ENCODE measurements at regions not wholly inside any gene's neighbourhood (a gene's known extent, or its start where the extent isn't known, plus 50 kb on each side); places are given as distances from the start of the nearest gene placed in this dataset.
"Not testable (repeated sequence)": the region's sequence is repeated elsewhere in the genome, so short reads cannot be mapped to it uniquely, and the experiment has no call there.

DNA sequence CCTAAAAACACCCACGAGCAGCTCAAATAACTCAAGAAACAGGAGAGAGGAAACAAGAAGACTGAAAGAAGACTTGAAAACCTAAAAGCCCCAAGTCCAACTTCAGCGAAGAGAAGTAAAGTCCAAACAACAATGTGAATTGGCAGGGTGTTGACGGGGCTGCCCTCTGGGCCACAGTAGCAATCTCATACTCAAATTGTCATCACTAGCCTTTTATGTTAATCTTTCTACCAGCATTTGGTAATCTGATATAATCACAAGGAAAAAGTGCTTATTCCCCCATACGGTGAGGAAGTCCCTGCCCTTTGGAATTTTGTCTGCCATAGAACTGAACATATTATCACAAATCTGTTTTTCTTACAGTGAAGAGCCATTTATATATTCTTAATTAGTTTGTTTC, 51.5 kb upstream of the IFNE start:
- no peak for DNase-seq

DNA sequence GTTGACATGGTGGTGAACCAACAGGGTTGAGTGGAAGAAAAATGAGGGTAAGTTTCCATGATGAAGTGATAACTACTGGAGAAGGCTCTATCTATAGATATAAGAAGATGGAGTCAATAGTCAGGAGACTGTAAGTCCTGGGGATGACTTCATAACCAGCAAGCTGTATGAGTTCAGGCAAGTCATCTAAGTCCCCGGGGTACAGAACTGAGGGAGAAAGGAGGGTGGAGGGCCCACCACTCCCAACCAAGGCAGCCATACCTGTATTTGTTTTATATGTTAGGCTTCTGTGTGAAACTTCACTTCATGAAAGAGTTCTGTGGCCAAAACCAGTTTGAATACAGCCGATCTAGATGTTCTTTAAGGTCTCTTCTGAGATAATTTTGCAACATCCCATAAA, 53.3 kb upstream of the IFNE start:
- DNase-seq, result no peak

DNA sequence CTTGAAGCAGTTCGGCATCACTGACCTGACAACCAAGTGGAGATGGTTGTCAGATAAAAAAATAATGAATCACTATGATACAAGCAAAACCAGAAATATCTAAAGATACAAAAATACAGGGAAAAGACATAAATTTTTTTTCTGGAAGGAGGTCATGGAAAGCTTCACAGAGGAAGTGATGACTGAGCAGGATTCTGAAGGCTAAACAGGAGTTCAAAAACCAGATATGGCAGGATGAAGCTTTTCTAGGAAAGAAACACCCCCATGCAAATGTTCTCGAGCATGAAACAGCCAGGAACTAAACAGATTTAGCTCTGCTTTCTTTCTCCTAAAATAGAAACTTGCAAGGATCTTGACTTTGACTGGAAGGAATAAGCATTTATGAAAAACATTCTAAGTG, 60.7 kb upstream of the IFNE start:
- no peak for DNase-seq

DNA sequence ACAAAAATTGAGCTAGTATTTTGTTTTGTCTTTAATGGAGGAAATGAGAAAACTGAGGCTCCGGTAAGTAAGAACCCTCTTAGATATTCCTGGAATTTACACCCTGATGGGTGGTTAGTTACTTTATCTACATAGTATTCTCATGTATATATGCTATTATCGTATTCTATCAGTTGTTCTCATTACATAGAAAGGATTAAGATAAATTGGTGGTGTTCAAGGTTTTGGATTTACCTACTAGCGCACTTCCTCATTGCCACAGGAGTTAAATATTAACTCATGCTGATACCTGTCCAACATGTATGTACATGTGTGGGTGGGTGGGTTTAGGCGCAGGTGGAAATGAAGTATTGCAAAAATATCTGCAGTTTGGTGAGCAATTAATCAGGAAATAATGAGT, 61.1 kb upstream of the IFNE start:
- DNase-seq, result no peak

DNA sequence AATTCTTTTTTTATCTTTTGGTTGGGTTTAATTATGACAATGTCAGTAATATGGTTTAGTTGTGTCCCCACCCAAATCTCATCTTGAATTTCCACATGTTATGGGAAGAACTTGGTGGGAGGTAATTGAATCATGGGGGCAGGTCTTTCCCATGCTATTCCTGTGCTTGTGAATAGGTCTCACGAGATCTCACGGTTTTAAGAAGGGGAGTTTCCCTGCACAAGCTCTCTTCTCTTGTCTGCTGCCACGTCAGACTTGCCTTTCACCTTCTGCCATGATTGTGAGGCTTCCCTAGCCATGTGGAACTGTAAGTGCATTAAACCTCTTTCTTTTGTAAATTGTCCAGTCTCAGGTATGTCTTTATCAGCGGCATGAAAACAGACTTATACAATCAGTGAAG, 61.7 kb upstream of the IFNE start:
- DNase-seq, result not testable (repeated sequence)

DNA sequence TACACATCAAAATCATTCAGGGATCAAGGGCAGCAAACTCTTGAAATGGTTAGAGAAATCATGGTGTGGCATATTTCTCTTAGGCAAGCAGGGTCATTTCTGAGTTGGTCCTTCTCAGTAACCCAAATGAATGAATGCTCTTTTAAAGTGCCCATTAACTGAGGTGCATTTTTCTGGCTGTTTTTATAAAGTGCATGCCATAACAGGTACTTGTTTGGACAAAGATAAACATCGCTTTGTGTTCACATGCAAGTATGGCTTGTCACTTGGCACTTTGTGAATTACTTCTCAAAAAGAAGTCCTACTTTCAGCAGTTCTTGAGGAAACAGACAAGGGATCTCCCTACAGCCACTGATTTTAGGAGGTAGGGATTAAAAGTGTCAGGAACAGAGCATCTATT, 64.8 kb upstream of the IFNE start:
- no peak for DNase-seq

DNA sequence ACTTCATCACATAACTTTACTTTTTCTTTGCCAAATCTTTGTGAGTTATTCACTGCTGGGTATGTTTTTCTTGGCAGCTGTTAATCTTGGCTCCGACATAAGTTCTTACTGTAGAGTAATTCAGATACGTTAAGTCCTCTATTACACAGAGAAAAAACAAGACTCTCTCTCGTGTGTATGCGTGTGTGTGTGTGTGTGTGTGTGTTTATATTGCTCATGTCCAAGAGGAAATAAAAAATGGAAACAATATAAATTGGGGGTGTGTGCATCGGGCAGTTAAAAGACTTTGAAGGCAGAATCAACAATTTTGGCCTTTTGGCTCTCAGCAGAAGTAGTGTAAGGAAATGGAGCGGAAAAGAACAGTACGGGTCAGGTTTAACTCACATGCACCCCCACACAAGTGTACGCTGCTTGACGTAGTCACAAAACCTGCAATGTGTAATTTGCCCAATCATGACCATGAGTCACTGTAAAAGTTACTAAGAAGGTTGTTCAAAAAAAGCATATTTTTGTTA, 67.2 kb upstream of the IFNE start:
- no peak for DNase-seq

DNA sequence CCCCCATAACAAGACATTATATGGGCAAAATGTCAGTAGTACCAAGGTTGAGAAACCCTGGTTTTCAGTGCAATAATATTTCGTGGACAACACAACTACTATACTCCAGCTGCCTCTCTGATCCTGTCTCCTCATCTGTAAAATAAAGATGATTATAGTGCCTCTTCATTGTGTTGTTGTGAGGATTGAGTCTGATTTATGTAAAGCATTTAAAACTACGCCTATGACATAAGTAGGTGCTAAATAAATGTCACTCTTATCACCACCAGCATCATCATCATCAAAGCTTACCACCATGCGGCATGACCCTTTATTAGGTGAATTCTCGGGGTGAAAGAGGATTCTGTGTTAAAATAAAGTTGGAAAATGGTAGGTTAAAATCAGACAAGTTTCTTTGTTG, 67.8 kb upstream of the IFNE start:
- no peak for DNase-seq

DNA sequence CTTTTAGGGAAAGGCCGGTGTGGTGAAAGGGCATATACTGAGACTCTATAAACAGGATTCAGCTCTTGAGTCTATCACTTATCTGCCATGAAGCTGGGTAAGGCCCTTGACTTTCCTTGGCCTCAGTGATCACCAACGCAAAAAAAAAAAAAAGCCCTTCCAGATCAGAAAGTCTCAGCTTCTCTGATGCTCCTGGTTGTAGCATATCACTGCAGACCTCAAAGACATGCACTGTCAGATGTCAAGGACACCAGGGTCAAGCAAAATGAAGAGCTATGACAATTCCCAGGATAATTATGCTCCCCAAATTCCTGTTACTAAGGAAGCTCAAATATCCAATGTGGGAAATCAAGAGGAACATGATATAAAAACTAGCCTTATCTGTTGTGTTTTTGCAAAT, 68.3 kb upstream of the IFNE start:
- no peak for DNase-seq

DNA sequence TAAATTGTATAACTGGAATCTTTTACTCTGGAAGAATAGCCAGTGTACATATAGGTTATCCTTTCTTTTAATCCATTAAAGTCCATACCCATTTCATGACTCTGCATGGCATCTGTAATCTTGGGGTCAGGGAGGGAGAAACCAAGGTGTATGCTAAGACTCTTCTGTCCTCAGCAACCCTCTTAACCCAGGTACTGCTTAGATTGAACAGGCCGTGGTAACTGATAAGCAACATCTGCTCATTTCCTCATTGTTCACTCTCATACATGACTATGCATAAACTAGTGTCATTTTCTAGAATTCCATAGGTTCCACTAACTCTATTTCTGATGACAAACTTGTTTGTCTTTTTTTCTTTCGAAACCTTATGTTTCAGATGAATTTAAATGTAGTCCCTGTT, 69.3 kb upstream of the IFNE start:
- no peak for DNase-seq

DNA sequence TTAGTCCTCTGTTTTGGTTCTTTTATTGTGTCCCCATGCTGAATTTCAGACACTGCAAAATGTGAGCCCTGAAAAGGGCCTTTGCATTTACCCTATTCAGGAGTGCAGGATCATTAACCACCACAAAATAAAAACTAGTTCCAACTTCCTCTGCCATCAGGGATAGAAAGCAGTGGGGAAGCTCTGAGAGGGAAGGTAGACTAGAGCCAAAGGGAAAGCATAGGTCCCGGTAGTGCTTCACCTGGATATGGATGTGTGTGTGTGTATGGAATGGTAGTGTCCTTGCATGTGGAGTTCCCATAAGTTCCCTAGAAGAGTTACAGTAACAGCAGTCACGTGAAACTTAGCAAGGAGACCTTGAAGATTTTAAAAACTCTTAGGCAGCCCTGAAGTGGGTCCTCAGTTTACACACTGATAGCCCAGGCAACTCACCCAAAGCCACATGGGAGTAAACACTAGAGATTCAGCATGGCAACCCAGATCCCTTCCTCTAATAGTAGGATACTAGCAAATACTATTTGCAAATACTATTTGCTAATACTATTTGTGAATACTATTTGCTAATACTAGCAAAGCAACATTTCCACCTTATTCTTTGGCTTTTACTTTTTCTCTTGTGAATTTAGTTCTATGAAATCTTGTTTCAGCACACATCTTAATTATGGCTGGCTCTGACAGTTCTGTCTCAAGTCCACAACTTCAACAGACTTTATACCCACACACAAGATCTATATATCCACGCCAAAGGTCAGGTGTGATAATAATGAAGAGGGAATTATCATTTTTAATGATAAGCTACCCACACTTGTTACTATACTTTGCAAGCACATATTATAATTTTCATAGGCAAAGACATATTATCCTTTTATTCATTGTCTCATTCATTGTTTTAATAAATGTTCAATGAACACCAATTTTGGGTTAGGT, 70.4 kb upstream of the IFNE start:
- no peak for DNase-seq

DNA sequence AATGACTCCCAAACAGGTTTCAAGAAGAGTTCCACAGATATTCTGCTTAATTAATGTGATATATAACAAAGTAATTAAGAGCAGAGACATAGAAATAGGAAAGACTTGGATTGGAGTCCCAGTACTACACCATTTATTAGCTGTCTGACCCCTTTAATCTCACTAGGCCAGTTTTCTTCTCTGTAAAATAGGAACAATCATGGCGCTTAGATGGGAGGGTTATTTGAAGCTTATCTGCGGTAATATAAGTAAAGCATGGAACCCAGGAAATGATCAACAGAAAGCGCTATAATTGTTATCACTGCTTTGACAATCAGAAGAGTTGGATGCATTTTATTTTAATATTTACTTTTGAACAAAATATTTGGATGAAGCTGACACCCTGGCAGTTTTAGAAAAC, 71.3 kb upstream of the IFNE start:
- DNase-seq, result no peak

DNA sequence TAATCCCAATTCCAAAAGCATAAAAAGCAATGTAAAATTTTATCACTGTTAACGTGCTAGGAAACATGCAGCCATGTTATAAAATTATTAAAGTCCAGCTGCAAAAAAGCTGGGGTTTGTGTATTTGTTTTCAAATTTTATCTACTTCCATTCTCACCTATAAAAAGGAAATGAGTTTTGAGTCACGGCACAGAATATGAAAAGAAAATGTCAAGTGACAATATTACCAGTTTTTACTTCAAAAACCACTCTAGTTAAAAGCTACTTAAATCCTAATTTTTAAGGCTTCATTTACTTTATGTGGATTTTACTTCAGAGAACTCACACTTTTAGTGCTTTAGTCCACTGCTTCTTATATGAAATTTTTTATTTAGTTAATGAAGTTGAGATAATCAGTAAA, 72.7 kb upstream of the IFNE start:
- no peak for DNase-seq

DNA sequence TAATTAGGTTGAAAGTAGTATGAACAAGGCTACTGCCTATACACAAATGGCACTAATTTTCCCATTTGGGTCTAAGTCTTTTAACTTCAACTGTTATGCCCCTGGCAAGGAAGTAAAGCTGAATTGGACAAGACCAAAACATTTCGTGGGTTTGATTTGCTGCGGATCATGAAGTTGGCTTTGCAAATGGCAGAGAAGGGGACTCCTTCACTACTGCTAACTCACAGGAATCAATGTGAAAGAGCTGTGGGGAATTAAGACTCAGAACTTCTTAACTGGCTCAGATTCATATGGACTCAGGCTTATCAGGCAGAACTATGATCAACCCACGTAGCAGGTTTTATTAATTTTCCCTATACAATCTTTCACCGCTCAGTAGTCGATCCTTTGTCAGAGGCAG, 73.8 kb upstream of the IFNE start:
- DNase-seq, result no peak

DNA sequence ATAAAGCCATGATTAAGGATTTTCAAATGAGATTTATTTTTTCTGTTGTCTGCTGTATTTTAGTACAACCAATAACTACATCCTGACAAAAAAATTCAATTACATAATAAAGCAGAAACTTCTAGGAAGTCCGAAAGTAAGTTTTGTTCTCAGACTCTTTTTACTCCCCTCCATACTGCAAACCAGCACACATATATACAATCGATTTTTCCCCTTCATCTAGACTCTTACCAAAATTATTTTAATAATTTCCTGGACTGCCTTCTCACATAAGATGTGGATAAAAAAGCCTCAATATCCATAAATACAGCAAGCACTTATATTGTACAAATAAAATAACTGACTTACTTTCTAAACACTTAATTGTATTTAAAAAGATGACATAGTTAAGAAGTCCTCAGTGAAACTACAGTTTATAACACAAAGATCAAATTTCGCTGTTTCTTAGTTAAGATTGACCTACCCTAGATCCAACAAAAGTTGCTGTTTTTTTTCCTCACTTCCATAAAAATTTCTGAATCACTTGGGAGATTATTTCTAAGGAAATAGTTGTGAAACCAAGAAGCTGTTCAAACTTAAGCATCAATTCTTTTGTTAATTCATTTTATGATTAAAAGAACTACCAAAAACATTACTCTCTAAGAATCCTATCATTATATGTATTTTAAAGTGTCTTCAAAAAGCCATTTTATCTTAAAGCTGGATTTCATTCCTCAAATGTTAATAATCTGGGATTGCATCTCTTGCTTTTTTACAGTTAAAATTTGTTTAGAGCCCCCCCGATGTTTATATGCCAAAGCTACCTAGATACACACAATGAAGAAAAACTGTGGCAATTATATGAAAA, 74.7 kb upstream of the IFNE start:
- DNase-seq, result no peak

DNA sequence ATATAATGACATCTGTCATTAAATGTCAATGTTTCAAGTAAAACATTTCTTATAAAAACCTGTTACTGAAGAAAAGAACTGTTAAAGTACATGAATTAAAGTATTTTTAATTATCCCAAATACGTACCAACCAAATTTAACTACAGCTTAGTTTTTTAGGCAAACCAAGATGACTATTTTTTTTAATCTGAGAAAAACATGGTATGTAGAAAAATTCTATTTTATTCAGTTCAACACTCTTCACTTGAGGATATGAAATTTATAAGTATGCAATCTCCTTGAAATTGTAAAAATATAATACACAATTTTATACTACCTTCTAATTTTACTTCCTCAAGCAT, 75.3 kb upstream of the IFNE start:
- DNase-seq, result no peak

DNA sequence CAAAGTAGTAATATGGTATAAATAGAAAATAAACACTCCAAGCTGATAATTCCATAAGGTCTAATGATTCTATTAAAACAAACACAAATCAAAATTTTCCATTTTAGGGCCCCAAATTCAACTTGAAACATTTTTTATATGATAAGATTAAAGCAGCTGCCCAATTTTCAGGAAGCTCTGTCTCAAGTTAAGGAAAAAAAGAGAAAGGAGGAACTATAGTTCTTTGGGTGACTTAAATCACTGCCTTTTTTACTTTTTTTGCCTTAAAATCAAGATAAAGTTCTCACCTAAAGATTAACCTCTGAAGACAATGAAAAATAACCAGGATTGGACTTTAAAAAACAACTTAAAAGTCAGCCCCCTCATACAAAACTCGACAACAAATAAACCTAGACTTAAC, 76.0 kb upstream of the IFNE start:
- DNase-seq, result no peak

DNA sequence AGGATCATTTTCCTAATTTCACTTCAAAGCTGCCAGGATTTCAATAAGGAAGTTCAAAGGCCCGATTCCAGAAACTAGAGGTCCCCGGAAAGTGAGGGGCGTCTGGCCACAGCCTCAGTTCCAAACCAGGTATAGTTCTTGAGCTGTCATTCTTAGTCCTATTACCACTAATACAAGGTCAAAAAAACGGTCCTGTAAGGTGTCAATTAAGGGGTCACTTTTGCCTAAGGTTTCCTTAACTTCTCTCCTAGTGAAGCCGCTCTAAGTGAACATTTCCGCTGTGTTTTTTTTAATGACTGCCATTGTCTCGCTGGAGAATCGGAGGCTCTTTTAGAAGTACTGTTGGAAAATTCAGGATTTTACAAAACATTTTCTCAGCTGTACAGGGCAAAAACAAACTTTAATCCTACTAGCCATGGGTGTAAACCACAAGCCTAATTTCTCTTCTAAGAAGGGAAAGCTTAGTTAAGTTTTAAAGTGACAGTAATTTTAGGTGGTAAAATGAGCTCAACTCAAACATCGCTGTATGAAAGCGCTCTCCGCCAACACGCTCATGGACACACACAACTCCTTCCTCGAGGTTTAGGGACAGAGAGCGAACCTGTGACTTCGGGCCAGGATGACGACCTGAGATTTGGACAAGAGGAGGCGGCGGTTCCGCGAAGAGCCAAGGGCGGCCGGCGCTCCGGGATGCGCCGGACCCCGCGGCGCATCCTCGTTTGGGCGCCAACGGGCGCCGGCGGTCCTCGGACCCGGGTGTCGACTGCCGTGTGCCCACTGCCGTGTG, 76.7 kb upstream of the IFNE start:
- DNase-seq, result peak in 1 of 56 donors; percentile 8

DNA sequence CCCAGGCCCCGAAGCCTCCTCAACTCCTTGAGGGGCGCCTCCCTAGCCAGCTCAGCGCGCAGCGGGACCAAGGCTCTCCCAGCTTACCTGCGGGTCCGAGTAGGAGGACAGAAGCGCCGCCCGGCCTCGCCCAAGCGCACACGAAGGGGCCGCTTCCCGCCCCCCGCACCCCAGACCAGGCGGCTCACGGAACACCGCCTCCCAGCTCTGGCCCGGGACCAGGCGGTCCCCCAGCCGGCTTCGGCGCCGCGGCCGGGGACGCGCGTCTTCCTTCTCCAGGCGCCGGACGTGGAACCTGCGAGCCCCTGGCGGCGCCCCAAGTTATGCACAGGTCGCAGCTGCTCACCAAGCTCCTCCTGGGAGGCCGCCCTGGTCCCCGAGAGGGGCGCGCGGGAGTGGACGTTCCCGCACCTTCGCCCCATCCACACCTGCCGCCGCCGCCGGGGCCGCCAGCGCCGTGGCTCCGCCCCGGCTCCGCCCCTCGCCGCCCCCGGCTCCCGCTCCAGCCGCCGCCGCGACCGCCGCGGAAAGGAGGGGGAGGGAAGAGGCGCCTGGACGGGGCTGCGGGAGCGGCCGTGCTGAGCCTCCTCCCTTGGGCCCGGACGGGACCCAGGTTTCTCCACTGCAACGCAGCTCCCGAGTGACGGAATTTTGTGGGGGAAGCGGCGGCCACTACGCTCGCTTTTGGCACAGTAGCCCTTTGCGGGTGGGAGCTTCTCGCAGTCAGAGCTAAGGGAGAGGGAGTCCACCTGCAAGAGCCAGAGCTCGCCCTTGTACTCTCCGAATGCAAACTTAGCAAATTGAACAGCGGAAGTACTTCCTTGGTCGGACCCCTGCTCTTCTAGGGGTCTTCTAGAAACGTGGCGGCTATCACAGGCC, 77.5 kb upstream of the IFNE start:
- DNase-seq, result peak in 6 of 56 donors; percentile 9 to 40 (median 16)

DNA sequence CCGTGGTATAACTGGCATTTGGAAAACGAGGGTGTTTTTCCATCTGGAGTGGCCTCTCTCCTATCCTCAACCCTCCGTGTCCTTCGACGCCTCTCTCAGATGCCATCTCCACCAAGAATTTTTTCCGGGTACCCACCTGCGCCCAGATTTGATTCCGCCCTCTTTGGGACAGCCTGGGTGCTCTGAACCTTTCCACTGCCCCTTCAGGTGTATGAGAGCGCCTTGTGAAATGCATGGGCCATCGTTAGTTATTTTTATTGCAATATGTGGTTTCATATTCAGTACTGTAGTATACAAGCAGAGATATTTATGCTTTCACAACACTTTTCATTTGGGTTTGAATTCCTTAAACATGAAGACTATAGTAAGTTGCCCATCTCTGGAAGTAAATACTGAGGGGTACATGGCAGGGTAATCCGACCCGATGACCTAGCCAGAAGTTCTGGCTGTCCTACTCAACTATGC, 78.2 kb upstream of the IFNE start:
- DNase-seq, result no peak

DNA sequence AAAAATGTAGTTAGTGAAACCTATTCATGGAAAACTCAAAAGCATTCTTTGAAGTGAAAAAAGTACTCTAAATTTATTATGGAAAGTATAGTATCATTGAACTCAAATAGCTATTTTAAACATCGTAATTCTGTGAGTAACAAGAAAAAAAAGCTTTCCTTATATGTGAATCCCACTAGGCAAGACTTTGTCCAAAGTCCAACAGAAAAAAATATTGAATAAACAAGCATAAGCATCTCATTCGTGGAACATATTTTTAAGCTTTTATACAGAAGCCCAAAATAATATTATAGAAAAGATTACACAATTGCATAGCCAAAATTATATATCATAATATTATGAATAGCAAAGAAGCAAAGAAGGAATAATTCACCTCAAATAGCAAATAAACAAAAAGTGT, 79.4 kb upstream of the IFNE start:
- DNase-seq, result no peak
